MCF 10A (cell line): ENCODE measurements at regions not wholly inside any gene's neighbourhood (a gene's known extent, or its start where the extent isn't known, plus 50 kb on each side); places are given as distances from the start of the nearest gene placed in this dataset.
A peak's percentile ranks its signal among the peaks of the same experiment; 100 is the strongest.

Source experiments
- BruUV-seq: library from RNA; stranded (reverse); fragments of 400-500 nt; replicated peaks from 2 replicates; lab custom pipeline; 2021; lab: Mats Ljungman, UMichigan
- CTCF ChIA-PET: fragments of 300-600 bp; sonication (Branson Sonifier 250); formaldehyde crosslinking; extraction: SDS; loops from one replicate; lab custom pipeline; 2021; ENCODE audit warnings: antibody characterized with exemption, inconsistent platforms; lab: Yijun Ruan, JAX
- POLR2A ChIA-PET: fragments of 300-600, 350-650 bp; sonication (Branson Sonifier 250); formaldehyde crosslinking; extraction: SDS; loops from one replicate; lab custom pipeline; 2020; ENCODE audit warnings: antibody characterized with exemption, inconsistent platforms; lab: Yijun Ruan, JAX
- DNase-seq: peaks from one replicate; pipeline ENCODE4 v3.0.0-alpha.2; 2018; ENCODE audit not compliant: unreplicated experiment
- H3K27ac Mint-ChIP-seq: one replicate; pipeline ENCODE4 v1.8.0; 2022; ENCODE audit warnings: mild to moderate bottlenecking, low read depth, mixed read lengths; ENCODE audit not compliant: unreplicated experiment
- H3K27me3 Mint-ChIP-seq: one replicate; pipeline ENCODE4 v1.8.0; 2022; ENCODE audit warnings: mixed read lengths; ENCODE audit not compliant: insufficient read depth, unreplicated experiment
- H3K36me3 Mint-ChIP-seq: one replicate; pipeline ENCODE4 v1.8.0; 2022; ENCODE audit warnings: mild to moderate bottlenecking, moderate library complexity, mixed read lengths; ENCODE audit not compliant: insufficient read depth, unreplicated experiment
- H3K4me1 Mint-ChIP-seq: one replicate; pipeline ENCODE4 v1.8.0; 2022; ENCODE audit warnings: mixed read lengths; ENCODE audit not compliant: insufficient read depth, unreplicated experiment
- H3K4me3 Mint-ChIP-seq: one replicate; pipeline ENCODE4 v1.8.0; 2022; ENCODE audit warnings: mild to moderate bottlenecking, moderate library complexity, mixed read lengths; ENCODE audit not compliant: unreplicated experiment
- H3K9me3 Mint-ChIP-seq: one replicate; pipeline ENCODE4 v1.8.0; 2022; ENCODE audit warnings: mixed read lengths; ENCODE audit not compliant: unreplicated experiment
- intact Hi-C: fragments of 100-400 bp; cut with micrococcal nuclease; formaldehyde crosslinking; loops from 2 replicates; pipeline ENCODE4 v1.14.1; 2022
- TF ChIP-seq, protein P1 (sequence below): fragments of 200-600 bp; IDR thresholded peaks from one replicate; pipeline ENCODE4 v1.8.0; 2022; ENCODE audit warnings: antibody characterized with exemption, mild to moderate bottlenecking; ENCODE audit not compliant: unreplicated experiment

DNA sequence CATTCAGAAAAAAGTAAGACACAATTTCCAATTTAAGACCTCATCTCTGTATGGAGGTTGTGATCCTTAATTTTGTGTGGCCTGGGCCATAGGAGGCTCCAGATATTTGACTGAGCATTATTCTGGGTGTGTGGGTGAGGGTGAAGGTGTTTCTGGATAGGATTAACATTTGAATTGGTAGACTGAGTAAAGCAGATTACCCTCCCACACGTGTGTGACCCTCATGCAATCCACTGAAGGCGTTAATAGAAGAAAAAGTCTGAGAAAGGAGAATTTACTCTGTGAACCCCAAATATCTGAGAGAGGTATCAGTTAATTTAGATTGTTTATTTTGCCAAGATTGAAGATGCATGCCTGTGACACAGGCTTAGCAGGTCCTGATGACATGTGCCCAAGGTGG, 328.0 kb upstream of the POT1 start:
- ChIA-PET POLR2A (no interaction called here), CTCF (no interaction called here)
- DNase-seq: no peak
- no peak overlapping the region for H3K27ac Mint-ChIP-seq
- H3K36me3 Mint-ChIP-seq: no peaks in the 10 kb centered on the region
- BruUV-seq: no TSS peak
- no peaks in the 10 kb centered on the region for H3K9me3 Mint-ChIP-seq
- TF ChIP-seq, protein P1, sequence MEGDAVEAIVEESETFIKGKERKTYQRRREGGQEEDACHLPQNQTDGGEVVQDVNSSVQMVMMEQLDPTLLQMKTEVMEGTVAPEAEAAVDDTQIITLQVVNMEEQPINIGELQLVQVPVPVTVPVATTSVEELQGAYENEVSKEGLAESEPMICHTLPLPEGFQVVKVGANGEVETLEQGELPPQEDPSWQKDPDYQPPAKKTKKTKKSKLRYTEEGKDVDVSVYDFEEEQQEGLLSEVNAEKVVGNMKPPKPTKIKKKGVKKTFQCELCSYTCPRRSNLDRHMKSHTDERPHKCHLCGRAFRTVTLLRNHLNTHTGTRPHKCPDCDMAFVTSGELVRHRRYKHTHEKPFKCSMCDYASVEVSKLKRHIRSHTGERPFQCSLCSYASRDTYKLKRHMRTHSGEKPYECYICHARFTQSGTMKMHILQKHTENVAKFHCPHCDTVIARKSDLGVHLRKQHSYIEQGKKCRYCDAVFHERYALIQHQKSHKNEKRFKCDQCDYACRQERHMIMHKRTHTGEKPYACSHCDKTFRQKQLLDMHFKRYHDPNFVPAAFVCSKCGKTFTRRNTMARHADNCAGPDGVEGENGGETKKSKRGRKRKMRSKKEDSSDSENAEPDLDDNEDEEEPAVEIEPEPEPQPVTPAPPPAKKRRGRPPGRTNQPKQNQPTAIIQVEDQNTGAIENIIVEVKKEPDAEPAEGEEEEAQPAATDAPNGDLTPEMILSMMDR: no peak
- intact Hi-C loops: no loop called here
- peaks cover 16% of the 10 kb centered on the region for H3K4me1 Mint-ChIP-seq
- H3K4me3 Mint-ChIP-seq: no peak overlapping the region
- H3K27me3 Mint-ChIP-seq: no peaks in the 10 kb centered on the region

DNA sequence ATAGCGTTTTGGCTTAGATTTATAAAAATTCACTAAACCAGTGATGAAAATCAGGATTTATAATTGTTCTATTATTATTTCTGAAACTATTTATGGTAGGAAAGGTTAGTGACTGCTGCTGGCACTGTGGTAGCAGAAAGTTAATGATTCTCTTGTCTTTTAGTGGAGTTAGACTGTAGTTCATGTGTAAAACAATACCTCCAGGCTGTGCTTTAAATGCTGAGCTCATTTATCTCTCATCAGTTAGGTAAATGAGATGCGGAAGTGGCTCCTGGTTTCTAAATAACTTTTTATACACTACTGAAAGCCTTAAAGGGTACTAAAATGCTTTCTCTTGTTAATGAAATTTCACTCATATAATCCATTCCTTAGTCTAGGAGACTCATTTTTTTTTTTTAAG, 326.8 kb upstream of the POT1 start:
- no peaks in the 10 kb centered on the region for H3K36me3 Mint-ChIP-seq
- H3K27ac Mint-ChIP-seq: no peak overlapping the region
- intact Hi-C loops: no loop called here
- peaks cover 16% of the 10 kb centered on the region for H3K4me1 Mint-ChIP-seq
- CTCF ChIA-PET: interaction anchor here (0.5 to 0.8 kb wide), 2 partner anchors 163 to 195 kb away, joined by 3 read pairs; no protein-coding TSS in a partner anchor
- H3K27me3 Mint-ChIP-seq: no peaks in the 10 kb centered on the region
- POLR2A ChIA-PET: interaction anchor here (0.6 to 1.0 kb wide), 3 partner anchors 74 to 1523 kb away, joined by 3 to 5 read pairs (median 3); no protein-coding TSS in a partner anchor
- TF ChIP-seq, protein P1: no peak
- no peak overlapping the region for H3K4me3 Mint-ChIP-seq
- no peaks in the 10 kb centered on the region for H3K9me3 Mint-ChIP-seq
- no peak for DNase-seq
- no TSS peak for BruUV-seq

DNA sequence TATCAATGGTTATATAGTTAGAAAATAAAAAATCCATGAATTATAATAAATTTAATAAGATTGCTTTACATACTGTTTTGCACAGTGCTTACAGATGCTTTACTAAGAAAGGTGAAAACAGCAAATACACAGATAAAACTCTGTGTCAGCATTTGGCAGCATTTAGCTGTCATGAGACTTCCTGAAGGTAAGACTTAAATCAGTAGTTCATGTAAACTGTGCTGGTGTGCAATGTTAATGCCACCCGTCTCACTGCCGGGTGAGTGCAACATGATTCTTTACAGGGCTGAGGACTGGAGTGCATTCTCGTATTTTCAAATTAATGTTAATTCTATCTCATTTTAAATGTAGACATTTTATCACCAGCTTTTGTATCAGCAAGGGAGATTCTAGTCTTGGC, 326.2 kb upstream of the POT1 start:
- no peak for DNase-seq
- ChIA-PET POLR2A (interaction anchor here (0.6 to 1.0 kb wide), 2 partner anchors 188 to 1524 kb away, joined by 3 to 5 read pairs; no protein-coding TSS in a partner anchor), CTCF (no interaction called here)
- Mint-ChIP-seq H3K4me3 (no peak overlapping the region), H3K4me1 (peaks cover 16% of the 10 kb centered on the region), H3K27me3 (no peaks in the 10 kb centered on the region), H3K27ac (no peak overlapping the region), H3K9me3 (no peaks in the 10 kb centered on the region), H3K36me3 (no peaks in the 10 kb centered on the region)
- no TSS peak for BruUV-seq
- TF ChIP-seq, protein P1: no peak
- intact Hi-C loops: no loop called here

DNA sequence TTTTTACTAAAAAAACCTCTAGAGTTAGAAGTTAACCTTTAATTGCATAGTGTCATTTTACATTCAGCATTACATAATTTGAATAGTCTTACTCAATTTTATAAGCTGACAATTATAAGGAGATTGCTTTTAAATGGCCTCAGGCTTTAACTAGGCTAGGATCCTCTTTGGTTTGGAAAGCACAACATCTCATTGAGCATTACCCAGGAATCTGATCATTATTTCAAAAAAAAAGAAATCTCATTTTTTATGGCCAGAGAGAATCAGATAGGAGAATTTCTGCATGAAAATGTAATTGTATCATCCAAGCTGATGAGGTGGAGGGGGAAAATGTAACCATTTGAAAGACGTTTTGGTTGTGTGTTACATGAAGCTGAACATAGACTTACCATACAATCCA, 324.9 kb upstream of the POT1 start:
- intact Hi-C loops: no loop called here
- Mint-ChIP-seq H3K4me3 (no peak overlapping the region), H3K36me3 (no peaks in the 10 kb centered on the region), H3K27me3 (no peaks in the 10 kb centered on the region), H3K4me1 (peaks cover 16% of the 10 kb centered on the region), H3K27ac (no peak overlapping the region), H3K9me3 (no peaks in the 10 kb centered on the region)
- ChIA-PET POLR2A (no interaction called here), CTCF (interaction anchor here (0.5 to 0.7 kb wide), 2 partner anchors 928 to 1775 kb away, joined by 3 to 5 read pairs; no protein-coding TSS in a partner anchor)
- peak; percentile 14 for DNase-seq
- no TSS peak for BruUV-seq
- TF ChIP-seq, protein P1: no peak
